GM18508 (cell line): ENCODE measurements at regions not wholly inside any gene's neighbourhood (a gene's known extent, or its start where the extent isn't known, plus 50 kb on each side); places are given as distances from the start of the nearest gene placed in this dataset.
"Not testable (repeated sequence)": the region's sequence is repeated elsewhere in the genome, so short reads cannot be mapped to it uniquely, and the experiment has no call there.

Experiments used
- ATAC-seq: cut with Tn5 transposase; IDR thresholded peaks from one replicate; pipeline ENCODE4 v1.9.1; 2021; ENCODE audit warnings: moderate number of reproducible peaks; ENCODE audit not compliant: insufficient read depth, unreplicated experiment

DNA sequence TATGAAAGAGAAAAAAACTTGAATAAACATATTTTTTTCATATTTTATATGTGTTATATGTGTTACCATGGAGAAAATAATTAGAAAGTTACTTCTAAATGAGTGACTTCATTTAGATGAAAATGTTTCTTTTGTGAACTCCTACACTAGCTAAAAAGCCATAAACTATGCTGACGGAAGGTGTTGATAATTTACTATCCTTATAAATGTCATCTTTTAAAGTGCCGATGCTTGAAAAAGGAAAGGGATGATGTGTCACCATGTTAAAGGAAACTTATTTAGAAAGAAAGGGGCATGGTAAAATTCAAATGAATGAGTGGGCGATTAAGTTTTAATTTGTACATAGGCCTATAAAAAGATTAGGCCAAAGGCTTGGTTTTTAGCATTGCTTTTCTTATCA is 133.8 kb downstream of the SPRY1 start:
- no peak for ATAC-seq

DNA sequence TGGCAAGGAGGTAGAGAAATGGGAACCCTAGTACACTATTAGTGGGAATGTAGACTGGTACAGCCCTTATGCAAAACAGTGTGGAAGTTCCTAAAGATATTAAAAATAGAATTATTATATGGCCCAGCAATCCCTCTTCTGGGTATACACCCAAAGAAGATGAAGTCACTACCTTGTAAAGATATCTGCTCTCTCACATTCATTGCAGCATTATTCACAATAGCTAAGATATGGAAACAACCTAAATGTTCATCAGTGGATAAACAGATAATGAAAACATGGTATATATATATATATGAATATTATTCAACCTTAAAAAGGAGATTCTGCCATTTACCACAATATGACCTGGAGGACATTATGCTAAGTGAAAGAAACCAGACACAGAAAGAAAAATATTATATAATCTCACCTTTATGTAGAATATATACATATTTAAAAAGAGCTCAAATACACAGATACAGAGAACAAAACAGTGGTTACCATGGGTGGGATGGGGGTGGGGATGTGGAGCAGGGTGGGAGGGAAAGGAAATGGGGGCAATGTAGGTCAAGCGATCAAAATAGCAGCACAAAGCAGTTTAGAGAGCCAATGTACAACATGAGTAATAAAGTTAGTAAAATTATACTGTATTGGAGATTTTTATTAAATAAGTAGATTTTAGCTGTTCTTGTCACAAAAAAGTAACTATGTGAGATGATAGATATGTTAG is 138.6 kb downstream of the SPRY1 start:
- ATAC-seq: no peak

GRCh38 chr4:123536225-123536624 is 139.6 kb downstream of the SPRY1 start:
- ATAC-seq: no peak

GRCh38 chr4:123537906-123538402 is 141.4 kb downstream of the SPRY1 start:
- not testable (repeated sequence) for ATAC-seq

DNA sequence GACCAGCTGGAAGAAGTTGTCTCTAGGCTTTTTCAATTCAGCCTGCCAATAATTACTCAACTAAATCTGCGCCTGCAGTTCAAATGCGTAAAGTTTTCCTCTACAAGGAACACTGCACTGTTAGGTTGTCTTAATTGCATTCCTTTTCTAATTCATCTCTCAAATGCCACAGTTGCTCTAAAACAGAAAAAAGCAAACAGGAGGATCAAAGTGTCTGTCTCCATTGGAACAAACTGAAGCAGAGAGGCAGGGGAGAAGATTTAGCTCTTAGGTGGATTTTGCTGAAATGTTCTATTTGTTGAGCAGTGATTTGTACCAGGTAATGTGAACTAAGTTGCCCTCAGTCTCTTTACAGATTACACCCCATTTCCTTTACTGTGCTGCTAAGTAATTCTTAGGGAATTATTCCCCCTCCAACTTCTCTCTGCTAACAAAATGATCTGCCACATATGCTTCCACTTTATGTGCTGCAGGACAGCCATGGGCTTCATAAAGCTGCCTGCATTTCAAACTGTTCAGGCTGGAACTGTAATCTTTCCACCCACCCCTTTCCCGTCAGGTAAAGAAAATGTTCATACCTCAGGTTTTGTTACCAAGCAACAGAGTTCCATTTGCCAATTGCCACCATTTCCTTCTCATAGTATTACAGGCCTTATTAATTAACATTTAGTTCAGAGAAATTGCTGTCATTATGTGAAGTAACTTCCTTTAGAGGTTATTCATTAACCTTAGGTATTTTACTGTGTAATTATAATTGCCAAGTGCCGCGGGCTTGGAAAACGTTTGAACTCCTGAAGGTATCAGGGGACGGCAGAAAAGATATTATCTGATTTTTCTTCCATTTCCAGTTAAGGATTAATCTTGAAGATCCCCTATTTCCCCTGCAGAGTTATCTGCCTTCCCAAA is 149.3 kb downstream of the SPRY1 start:
- no peak for ATAC-seq

- ATAC-seq: no peak
Observed at GRCh38 chr4:123546573-123547060, 150.0 kb downstream of the SPRY1 start.

DNA sequence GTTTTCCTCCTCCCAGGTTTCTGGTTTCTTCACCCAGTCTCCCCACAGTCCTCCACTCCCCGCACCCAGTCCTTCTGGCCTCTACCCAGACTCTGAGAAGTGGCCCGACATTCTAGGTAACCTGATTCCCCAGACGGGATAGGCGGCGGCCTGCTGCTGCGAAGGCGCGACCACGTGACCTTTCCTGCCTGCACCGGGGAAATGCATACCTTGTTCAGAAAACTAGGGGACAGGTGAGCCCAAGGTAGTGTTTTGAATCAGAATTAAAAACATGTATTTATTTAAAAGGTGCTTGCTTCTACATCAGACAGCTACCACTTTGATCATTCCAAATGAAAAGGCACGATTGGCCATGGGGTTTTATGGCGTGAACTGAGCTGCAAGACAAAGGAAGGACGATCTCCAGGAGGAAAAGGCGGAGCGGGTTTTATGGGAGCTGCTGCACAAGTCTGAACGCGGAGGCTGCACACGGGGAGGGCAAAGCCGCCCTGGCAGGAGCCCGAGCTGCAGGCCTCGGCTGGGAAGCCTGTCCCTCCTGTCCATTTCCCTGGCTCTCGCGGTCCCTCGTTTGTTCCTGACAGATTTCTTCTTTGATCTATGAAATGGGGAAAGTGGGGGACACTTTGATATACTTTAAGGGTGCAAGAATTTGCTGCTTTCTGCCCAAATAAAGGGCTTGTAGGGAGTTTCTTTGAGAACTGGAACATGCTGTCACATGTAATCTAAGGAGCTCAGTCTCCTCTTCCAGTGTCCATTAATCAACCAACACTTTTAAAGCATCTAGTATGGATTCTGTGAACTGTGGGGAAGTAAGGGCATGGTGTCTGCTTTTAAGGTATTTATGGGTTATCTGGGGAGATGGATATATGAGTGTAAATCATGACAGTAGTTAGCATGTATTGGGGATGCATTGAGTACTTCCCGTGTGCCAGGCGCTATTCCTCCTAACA is 150.9 kb downstream of the SPRY1 start:
- ATAC-seq: no peak

GRCh38 chr4:123553279-123553678 is 156.7 kb downstream of the SPRY1 start:
- no peak for ATAC-seq

DNA sequence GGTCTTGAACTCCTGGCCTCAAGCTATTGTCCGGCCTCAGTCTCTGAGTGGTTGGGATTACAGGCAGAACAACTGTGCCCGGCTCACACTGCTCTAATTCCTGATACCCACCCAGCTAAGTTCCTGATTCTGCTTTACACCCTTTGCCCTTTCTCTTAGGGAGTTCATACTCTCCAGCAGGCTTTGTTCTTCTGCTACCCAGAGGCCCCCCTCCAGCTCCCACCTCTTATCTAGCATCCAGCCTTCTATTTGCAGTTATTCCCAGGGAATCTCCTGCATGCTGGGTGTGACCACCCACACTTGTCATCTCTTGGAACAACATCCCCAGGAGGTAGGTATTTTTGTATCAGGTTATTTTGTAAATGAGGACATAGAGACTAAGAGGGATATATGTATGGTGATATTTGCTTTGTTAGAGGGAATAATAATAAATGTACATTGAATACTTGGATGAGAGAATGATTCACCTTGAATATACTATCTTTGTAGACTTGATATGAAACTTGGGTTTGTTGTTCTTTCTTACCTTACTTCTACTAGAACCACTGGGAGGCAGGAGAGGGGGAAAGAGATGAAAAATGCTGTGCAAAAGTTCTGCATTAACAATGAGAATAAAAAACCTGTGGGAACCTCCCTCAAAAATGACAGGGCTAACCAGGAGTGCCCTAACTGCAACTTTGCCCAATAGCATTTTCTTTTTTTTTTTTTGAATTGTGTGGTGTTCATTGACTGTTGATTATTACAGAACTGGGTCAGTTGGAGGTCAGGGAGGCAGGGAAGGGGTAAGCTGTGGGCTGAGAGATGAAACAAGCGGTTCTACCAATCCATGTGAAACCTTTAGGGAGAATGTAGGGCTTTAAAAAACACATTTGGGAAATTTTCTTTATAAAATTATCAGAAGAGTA is 157.4 kb downstream of the SPRY1 start:
- no peak for ATAC-seq

DNA sequence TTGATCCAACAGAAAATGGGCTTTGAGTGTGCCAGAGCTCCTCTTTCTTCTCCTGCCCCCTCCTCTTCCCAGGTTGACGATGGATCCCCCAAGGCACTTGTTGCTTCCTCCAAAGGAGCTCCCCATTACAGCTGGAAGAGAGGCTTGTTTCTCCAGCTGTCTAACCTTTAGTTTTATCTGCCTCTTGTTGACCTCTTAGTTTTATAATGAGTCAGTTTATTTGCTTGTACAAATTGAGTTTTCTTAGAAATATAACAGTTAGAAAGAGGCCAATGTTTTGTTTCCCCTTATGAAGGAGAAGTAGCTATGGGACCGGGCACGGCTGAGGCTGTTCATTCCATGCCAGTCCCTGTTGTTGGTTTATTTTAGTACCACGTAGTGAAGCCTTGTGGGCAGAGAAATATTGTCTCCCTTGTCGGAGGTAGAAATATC is 158.2 kb downstream of the SPRY1 start:
- no peak for ATAC-seq

- ATAC-seq: no peak
Observed at GRCh38 chr4:123555233-123555806, 158.7 kb downstream of the SPRY1 start.

GRCh38 chr4:123555807-123556273 is 159.2 kb downstream of the SPRY1 start:
- ATAC-seq: no peak

DNA sequence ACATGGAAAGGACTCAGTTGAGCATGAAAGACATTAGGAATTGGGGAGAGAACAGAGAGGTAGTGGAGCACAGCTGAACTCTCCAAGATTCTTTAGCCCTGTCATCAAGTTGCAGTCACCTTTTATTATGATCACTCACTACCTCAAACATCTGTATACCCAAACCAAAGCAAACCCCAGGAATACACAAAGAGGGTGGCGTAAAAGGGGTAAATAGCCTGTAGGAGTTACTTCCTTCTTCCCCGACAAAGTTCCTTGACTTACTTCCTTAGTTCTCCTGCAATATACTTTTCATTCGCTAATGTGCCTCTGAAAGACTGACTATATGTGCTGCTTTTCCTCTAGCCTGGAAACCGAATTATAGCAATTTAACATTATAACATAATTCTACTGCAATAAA is 159.9 kb downstream of the SPRY1 start:
- no peak for ATAC-seq

GRCh38 chr4:123557857-123558536 is 161.4 kb downstream of the SPRY1 start:
- ATAC-seq: no peak

DNA sequence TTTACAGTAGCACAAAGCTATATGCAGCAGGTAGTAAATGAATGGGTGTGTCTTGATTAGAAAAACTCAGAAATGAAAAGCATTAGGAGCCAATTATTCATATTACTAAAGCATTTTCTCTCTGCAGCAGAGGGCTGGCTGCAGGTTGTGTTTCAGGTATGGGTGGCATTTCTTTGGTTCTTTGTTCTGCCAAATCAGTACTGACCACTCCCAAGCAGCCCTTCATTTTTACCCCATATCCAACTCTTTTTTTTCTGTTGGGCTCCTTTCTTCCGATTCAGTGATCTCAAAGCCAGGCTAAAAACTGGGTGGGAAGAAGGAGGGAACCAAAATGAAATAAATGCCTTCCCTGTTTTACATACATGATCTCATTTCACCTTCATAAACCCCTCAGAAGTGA is 162.3 kb downstream of the SPRY1 start:
- ATAC-seq: no peak

DNA sequence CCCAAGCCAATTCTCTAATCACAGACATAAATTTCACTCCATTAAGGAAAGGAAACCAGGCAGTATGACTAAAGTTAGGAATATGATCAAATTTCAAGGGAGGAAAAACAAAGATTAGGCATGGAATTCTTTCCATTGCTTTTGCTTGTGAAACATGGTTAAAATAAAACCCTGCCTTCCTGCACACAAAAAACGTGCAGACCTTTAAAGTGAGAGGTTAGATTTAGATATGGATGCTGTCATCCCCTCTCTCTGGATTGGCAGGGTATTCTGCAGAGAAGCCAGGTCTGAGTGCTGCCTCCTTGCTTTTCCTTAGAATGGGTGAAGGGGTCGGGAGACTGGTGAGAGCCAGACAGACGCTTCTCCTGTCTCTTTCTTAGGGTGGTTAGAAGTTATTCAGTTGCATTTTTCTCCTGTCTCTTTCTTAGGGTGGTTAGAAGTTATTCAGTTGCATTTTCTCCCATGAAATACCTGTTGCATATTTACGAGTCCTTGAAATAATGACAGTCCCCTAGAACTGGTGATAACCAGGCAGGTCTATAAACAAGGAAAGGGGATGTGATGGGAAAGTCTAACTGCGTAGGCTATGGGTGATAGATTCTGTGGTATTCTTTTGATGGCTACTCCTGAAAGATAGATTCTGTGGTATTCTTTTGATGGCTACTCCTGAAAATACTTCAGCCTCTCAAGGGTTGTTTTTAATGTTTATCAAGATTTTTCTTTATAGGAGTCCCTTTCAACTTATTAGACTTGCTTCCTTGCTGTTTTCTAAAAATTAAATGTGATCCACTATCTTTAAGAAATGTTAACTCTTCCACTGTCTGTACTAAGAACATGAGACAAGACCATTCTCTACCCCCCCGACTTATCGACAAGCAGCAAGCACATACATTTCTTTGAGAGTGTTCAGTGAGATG is 163.6 kb downstream of the SPRY1 start:
- no peak for ATAC-seq

GRCh38 chr4:123561525-123561924 is 164.9 kb downstream of the SPRY1 start:
- ATAC-seq: no peak
